Neuronal stem cell (in vitro differentiated cells): ENCODE measurements at regions not wholly inside any gene's neighbourhood (a gene's known extent, or its start where the extent isn't known, plus 50 kb on each side); places are given as distances from the start of the nearest gene placed in this dataset.

Source experiments
- DNase-seq: peaks from one replicate; pipeline ENCODE4 v3.0.0-alpha.2; 2013; ENCODE audit warnings: low spot score
- H2AFZ ChIP-seq: one replicate; pipeline ENCODE4 v1.6.1; 2013; ENCODE audit warnings: mild to moderate bottlenecking, low read length, inconsistent platforms
- H2AK5ac ChIP-seq: 2 replicates; pipeline ENCODE4 v1.6.1; 2013; ENCODE audit warnings: low read depth, mild to moderate bottlenecking, inconsistent platforms, low read length, moderate library complexity, mixed read lengths
- H2BK120ac ChIP-seq: 2 replicates; pipeline ENCODE4 v1.6.1; 2013; ENCODE audit warnings: low read depth, mild to moderate bottlenecking, inconsistent platforms, low read length, moderate library complexity, mixed read lengths
- H2BK12ac ChIP-seq: one replicate; pipeline ENCODE4 v1.6.1; 2013; ENCODE audit warnings: low read length, inconsistent platforms
- H2BK15ac ChIP-seq: 2 replicates; pipeline ENCODE4 v1.6.1; 2013; ENCODE audit warnings: mild to moderate bottlenecking, low read length, inconsistent platforms, mixed read lengths
- H2BK5ac ChIP-seq: one replicate; pipeline ENCODE4 v1.6.1; 2013; ENCODE audit warnings: inconsistent platforms, mild to moderate bottlenecking, low read length, moderate library complexity
- H3K14ac ChIP-seq: one replicate; pipeline ENCODE4 v1.6.1; 2013; ENCODE audit warnings: low read length, inconsistent platforms
- H3K18ac ChIP-seq: 2 replicates; pipeline ENCODE4 v1.6.1; 2013; ENCODE audit warnings: low read length, inconsistent platforms
- H3K23ac ChIP-seq: 2 replicates; pipeline ENCODE4 v1.6.1; 2013; ENCODE audit warnings: low read depth, mild to moderate bottlenecking, mixed read lengths, low read length, inconsistent platforms; ENCODE audit not compliant: poor library complexity
- H3K27ac ChIP-seq: replicated peaks from 3 replicates; pipeline ENCODE4 v1.5.1; 2013; ENCODE audit warnings: low read length, inconsistent platforms
- H3K27me3 ChIP-seq, 3 experiments: 2 replicates each; pipeline ENCODE4 v1.6.1; 2013; ENCODE audit warnings: low read length in 3 of 3, mild to moderate bottlenecking in 2 of 3, inconsistent platforms in 1 of 3, low read depth in 1 of 3, mixed read lengths in 1 of 3, moderate library complexity in 1 of 3; ENCODE audit not compliant: control insufficient read depth in 3 of 3, insufficient read depth in 3 of 3
- H3K36me3 ChIP-seq, 2 donors: replicated peaks in 1 of 2; 2 replicates each; pipeline ENCODE4 v1.6.1; 2013; ENCODE audit warnings: low read length in 2 of 2; ENCODE audit not compliant: control insufficient read depth in 2 of 2, insufficient read depth in 2 of 2
- H3K4ac ChIP-seq: 2 replicates; pipeline ENCODE4 v1.6.1; 2013; ENCODE audit warnings: inconsistent platforms, mild to moderate bottlenecking, low read length, moderate library complexity
- H3K4me1 ChIP-seq, 2 donors: 1 replicate in 1 of 2; 2 replicates in 1 of 2; pipeline ENCODE4 v1.6.1; 2013; ENCODE audit warnings: low read length in 2 of 2, low read depth in 1 of 2; ENCODE audit not compliant: control insufficient read depth in 2 of 2, insufficient read depth in 1 of 2
- H3K4me2 ChIP-seq: one replicate; pipeline ENCODE4 v1.6.1; 2013; ENCODE audit warnings: mild to moderate bottlenecking, low read length, inconsistent platforms; ENCODE audit not compliant: insufficient read depth, poor library complexity, severe bottlenecking
- H3K4me3 ChIP-seq, 2 donors: 2 replicates each; pipeline ENCODE4 v1.5.1; 2013; ENCODE audit warnings: low read length in 2 of 2, mild to moderate bottlenecking in 2 of 2, inconsistent platforms in 1 of 2, moderate library complexity in 1 of 2
- H3K79me1 ChIP-seq: one replicate; pipeline ENCODE4 v1.6.1; 2013; ENCODE audit warnings: low read depth, mild to moderate bottlenecking, inconsistent platforms, low read length, moderate library complexity
- H3K9ac ChIP-seq: one replicate; pipeline ENCODE4 v1.6.1; 2013; ENCODE audit warnings: mild to moderate bottlenecking, low read depth, low read length, inconsistent platforms; ENCODE audit not compliant: poor library complexity
- H3K9me3 ChIP-seq, 2 donors: replicated peaks in 1 of 2; 2 replicates each; pipeline versions ENCODE3 to v1.6.1; 2013; ENCODE audit warnings: low read length in 2 of 2, mild to moderate bottlenecking in 2 of 2, inconsistent platforms in 1 of 2, low read depth in 1 of 2, mixed read lengths in 1 of 2, moderate library complexity in 1 of 2; ENCODE audit not compliant: control insufficient read depth in 2 of 2, insufficient read depth in 1 of 2
- H4K8ac ChIP-seq: one replicate; pipeline ENCODE4 v1.6.1; 2013; ENCODE audit warnings: low read depth, mild to moderate bottlenecking, inconsistent platforms, low read length, moderate library complexity
- H4K91ac ChIP-seq: one replicate; pipeline ENCODE4 v1.6.1; 2013; ENCODE audit warnings: low read length, low read depth, mild to moderate bottlenecking, inconsistent platforms; ENCODE audit not compliant: poor library complexity
- WGBS, 2 donors: extraction: QIAGEN DNeasy Blood & Tissue Kit; methylation state at CpG; one replicate each; pipeline ENCODE4 v1.1.7; 2013; ENCODE audit warnings: missing lambda C conversion rate in 2 of 2, mixed read lengths in 1 of 2; ENCODE audit not compliant: insufficient read length in 2 of 2, insufficient replicate concordance in 1 of 2; ENCODE audit errors: extremely low coverage in 2 of 2; 5-methylcytosine and 5-hydroxymethylcytosine counted together

DNA sequence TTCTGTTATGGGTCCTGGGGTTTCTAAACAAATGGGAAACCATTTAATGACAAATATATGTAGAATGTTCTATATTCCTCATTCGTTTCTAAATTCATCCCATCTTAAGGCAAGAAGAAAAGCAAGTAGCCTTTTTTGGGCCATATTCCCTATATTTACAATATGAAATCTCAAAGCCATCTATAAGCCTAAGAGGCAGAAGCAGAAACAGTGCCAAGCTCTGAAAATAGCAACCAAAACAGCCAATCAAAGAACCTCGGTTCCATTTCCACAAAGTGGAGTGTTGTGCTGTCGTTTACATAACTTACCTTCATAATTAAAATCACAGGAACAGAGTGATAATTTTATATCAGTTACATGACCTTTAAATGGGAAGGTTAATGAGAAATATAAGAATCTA is 330.6 kb upstream of the GATB start:
- H4K91ac ChIP-seq = no peak overlapping the region
- H3K27ac ChIP-seq = no peak overlapping the region
- no peaks in the 10 kb centered on the region for H3K9me3 ChIP-seq
- H3K27me3 ChIP-seq = no peaks in the 10 kb centered on the region
- H2BK12ac ChIP-seq = no peak overlapping the region
- no peak overlapping the region for H4K8ac ChIP-seq
- no peaks in the 10 kb centered on the region for H3K79me1 ChIP-seq
- no peaks in the 10 kb centered on the region for H3K4me1 ChIP-seq
- no peak overlapping the region for H3K9ac ChIP-seq
- DNase-seq = no peak
- H2BK120ac ChIP-seq = no peak overlapping the region
- WGBS, 2 donors = no CpG with 5 or more reads among the region's 3 CpGs
- H3K23ac ChIP-seq = no peak overlapping the region
- H2BK5ac ChIP-seq = no peak overlapping the region
- H3K4me2 ChIP-seq = no peak overlapping the region
- H3K4ac ChIP-seq = no peak overlapping the region
- no peak overlapping the region for H2AFZ ChIP-seq
- H2AK5ac ChIP-seq = no peak overlapping the region
- H3K4me3 ChIP-seq = no peak overlapping the region
- no peak overlapping the region for H3K18ac ChIP-seq
- H3K14ac ChIP-seq = no peak overlapping the region
- H3K36me3 ChIP-seq = no peaks in the 10 kb centered on the region
- H2BK15ac ChIP-seq = no peak overlapping the region

DNA sequence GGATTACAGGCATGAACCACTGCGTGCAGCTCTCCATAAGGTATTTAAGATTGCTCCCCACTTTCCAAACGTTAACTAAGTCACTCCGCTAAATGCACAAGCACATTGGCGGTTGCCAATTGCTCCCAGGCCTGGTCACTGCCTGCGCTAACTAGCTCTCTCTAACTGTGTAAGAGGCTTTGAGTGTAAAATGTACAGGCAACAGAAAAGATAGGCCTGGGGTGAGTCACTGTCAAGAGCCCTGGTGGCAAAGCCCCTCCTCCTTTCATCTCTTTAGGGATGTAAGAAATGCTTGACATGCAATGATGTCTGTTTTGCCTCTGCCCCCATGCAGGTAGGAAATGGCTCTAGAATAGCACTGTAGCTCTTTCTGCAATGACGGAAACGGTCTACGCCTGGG is 329.7 kb upstream of the GATB start:
- no peak overlapping the region for H3K4me2 ChIP-seq
- no peak overlapping the region for H3K14ac ChIP-seq
- WGBS, 2 donors = no CpG with 5 or more reads among the region's 8 CpGs
- no peak overlapping the region for H2BK120ac ChIP-seq
- H3K23ac ChIP-seq = no peak overlapping the region
- H2AK5ac ChIP-seq = no peak overlapping the region
- H4K8ac ChIP-seq = no peak overlapping the region
- H2BK5ac ChIP-seq = no peak overlapping the region
- no peak for DNase-seq
- no peak overlapping the region for H3K4ac ChIP-seq
- H3K36me3 ChIP-seq = no peaks in the 10 kb centered on the region
- H3K27ac ChIP-seq = no peak overlapping the region
- no peak overlapping the region for H3K18ac ChIP-seq
- H2BK15ac ChIP-seq = no peak overlapping the region
- H3K4me3 ChIP-seq = no peak overlapping the region
- H3K9ac ChIP-seq = no peak overlapping the region
- no peaks in the 10 kb centered on the region for H3K4me1 ChIP-seq
- H3K27me3 ChIP-seq = no peaks in the 10 kb centered on the region
- no peak overlapping the region for H2AFZ ChIP-seq
- no peak overlapping the region for H2BK12ac ChIP-seq
- no peaks in the 10 kb centered on the region for H3K9me3 ChIP-seq
- H3K79me1 ChIP-seq = no peaks in the 10 kb centered on the region
- no peak overlapping the region for H4K91ac ChIP-seq

DNA sequence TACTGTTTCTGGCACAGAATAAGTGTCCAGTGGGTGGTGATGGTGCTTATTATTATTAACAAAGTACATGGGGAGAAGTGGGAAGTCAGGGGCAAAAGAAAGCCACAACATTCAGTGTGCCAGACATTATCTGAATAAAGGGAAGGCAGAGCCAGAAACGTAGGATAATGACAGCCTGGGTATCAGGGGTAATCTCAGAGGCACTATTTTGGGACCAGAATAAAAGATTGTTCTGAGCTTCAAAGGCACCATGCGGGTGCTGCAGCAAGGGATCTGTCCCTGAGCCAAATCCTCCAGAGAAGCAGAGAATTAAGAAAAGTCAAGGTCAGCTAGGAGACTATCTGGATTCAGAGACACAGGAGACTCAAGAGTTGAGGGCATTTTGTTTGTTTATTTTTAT is 328.8 kb upstream of the GATB start:
- Histone ChIP-seq H2BK15ac (no peak overlapping the region), H3K4ac (no peak overlapping the region), H3K4me1 (no peaks in the 10 kb centered on the region), H3K4me2 (no peak overlapping the region), H3K27ac (no peak overlapping the region), H4K8ac (no peak overlapping the region), H3K14ac (no peak overlapping the region), H3K4me3 (no peak overlapping the region), H3K36me3 (no peaks in the 10 kb centered on the region), H2AK5ac (no peak overlapping the region), H3K79me1 (no peaks in the 10 kb centered on the region), H3K18ac (no peak overlapping the region), H2BK12ac (no peak overlapping the region), H3K9me3 (no peaks in the 10 kb centered on the region), H4K91ac (no peak overlapping the region), H2BK120ac (no peak overlapping the region), H3K23ac (no peak overlapping the region), H3K9ac (no peak overlapping the region), H2BK5ac (no peak overlapping the region), H2AFZ (no peak overlapping the region), H3K27me3 (no peaks in the 10 kb centered on the region)
- no CpG with 5 or more reads among the region's 2 CpGs for WGBS, 2 donors
- DNase-seq = no peak

DNA sequence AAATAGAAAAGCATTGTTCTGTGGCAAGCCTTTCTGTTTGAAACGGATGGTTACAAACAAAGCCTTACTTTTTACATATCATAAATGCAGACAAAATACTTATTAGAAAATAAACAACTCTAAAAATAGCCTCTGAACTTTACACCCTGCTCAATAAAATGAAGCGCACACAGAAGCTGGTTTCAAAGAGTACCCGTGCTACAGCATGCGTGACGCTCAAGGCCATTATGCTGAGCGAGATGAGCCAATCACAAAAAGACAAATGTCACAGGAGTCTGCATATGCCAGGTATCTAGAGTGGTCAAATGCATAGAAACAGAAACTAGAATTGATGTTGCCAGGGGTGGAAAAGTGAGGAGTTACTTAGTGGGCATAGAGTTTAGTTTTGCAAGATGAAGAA is 326.5 kb upstream of the GATB start:
- no peaks in the 10 kb centered on the region for H3K4me1 ChIP-seq
- no peak overlapping the region for H2BK120ac ChIP-seq
- H4K91ac ChIP-seq = no peak overlapping the region
- H3K27ac ChIP-seq = no peak overlapping the region
- no peak overlapping the region for H3K4me3 ChIP-seq
- H2BK12ac ChIP-seq = no peak overlapping the region
- H3K79me1 ChIP-seq = no peaks in the 10 kb centered on the region
- no peak overlapping the region for H2AK5ac ChIP-seq
- no peak overlapping the region for H3K4me2 ChIP-seq
- no peaks in the 10 kb centered on the region for H3K9me3 ChIP-seq
- no peak overlapping the region for H2AFZ ChIP-seq
- no CpG with 5 or more reads among the region's 6 CpGs for WGBS, 2 donors
- no peak overlapping the region for H2BK15ac ChIP-seq
- H3K4ac ChIP-seq = no peak overlapping the region
- H3K23ac ChIP-seq = no peak overlapping the region
- H3K18ac ChIP-seq = no peak overlapping the region
- no peaks in the 10 kb centered on the region for H3K27me3 ChIP-seq
- no peak overlapping the region for H4K8ac ChIP-seq
- H3K14ac ChIP-seq = no peak overlapping the region
- no peak overlapping the region for H3K9ac ChIP-seq
- no peaks in the 10 kb centered on the region for H3K36me3 ChIP-seq
- no peak overlapping the region for H2BK5ac ChIP-seq
- no peak for DNase-seq
